ENCODE measurements at regions not wholly inside any gene's neighbourhood (a gene's known extent, or its start where the extent isn't known, plus 50 kb on each side); places are given as distances from the start of the nearest gene placed in this dataset.

GRCh38 chr1:190858140-190858539 lies 380.5 kb upstream of the BRINP3 start:
- TF ChIP-seq, protein P1, sequence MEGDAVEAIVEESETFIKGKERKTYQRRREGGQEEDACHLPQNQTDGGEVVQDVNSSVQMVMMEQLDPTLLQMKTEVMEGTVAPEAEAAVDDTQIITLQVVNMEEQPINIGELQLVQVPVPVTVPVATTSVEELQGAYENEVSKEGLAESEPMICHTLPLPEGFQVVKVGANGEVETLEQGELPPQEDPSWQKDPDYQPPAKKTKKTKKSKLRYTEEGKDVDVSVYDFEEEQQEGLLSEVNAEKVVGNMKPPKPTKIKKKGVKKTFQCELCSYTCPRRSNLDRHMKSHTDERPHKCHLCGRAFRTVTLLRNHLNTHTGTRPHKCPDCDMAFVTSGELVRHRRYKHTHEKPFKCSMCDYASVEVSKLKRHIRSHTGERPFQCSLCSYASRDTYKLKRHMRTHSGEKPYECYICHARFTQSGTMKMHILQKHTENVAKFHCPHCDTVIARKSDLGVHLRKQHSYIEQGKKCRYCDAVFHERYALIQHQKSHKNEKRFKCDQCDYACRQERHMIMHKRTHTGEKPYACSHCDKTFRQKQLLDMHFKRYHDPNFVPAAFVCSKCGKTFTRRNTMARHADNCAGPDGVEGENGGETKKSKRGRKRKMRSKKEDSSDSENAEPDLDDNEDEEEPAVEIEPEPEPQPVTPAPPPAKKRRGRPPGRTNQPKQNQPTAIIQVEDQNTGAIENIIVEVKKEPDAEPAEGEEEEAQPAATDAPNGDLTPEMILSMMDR (IDR thresholded peaks at IDR 0.05; ENCODE audit: poor library complexity), result no peak
- TF ChIP-seq EZH2 (IDR thresholded peaks at IDR 0.05; ENCODE audit: borderline replicate concordance), result no peak
- no peak for TF ChIP-seq EZH2phosphoT487 (IDR thresholded peaks at IDR 0.05; ENCODE audit: low read depth, severe bottlenecking, unreplicated experiment)
- no peaks in the 10 kb centered on the region for H3K79me2 ChIP-seq
- WGBS (ENCODE audit: low lambda C conversion rate, missing lambda C conversion rate), result 91% methylated on average over 2 of the region's 2 CpGs

GRCh38 chr1:190864013-190864641 lies 386.5 kb upstream of the BRINP3 start:
- Histone ChIP-seq H4K20me1 (ENCODE audit: insufficient read depth, poor library complexity, severe bottlenecking) (no peaks in the 10 kb centered on the region), H3K4me1 (ENCODE audit: insufficient read depth) (no peaks in the 10 kb centered on the region), H3K36me3 (replicated peaks; ENCODE audit: insufficient read depth, low read depth) (no peaks in the 10 kb centered on the region), H3K27me3 (no peaks in the 10 kb centered on the region), H3K79me2 (no peaks in the 10 kb centered on the region), H3K4me2 (no peak overlapping the region), H3K9me3 (ENCODE audit: low read depth) (no peaks in the 10 kb centered on the region), H3K9me2 (replicated peaks; ENCODE audit: insufficient read depth) (no peaks in the 10 kb centered on the region), H3K27ac (no peak overlapping the region), H2AFZ (no peak overlapping the region), H3K4me3 (no peak overlapping the region)
- no peak for DNase-seq (ENCODE audit: low spot score)
- 79% methylated on average over 3 of the region's 3 CpGs for WGBS (ENCODE audit: low lambda C conversion rate, missing lambda C conversion rate)
- no peak for TF ChIP-seq EZH2 (IDR thresholded peaks at IDR 0.05; ENCODE audit: borderline replicate concordance)
- no peak for TF ChIP-seq EZH2phosphoT487 (IDR thresholded peaks at IDR 0.05; ENCODE audit: low read depth, severe bottlenecking, unreplicated experiment)
- TF ChIP-seq, protein P1 (IDR thresholded peaks at IDR 0.05; ENCODE audit: poor library complexity), result no peak

More at GRCh38 chr1:190858140-190858539, 380.5 kb upstream of the BRINP3 start:
- no peaks in the 10 kb centered on the region for H3K4me1 ChIP-seq (ENCODE audit: insufficient read depth)
- no peaks in the 10 kb centered on the region for H4K20me1 ChIP-seq (ENCODE audit: insufficient read depth, poor library complexity, severe bottlenecking)
- no peak overlapping the region for H2AFZ ChIP-seq
- H3K27me3 ChIP-seq, result no peaks in the 10 kb centered on the region
- no peak overlapping the region for H3K27ac ChIP-seq
- H3K9me2 ChIP-seq (replicated peaks; ENCODE audit: insufficient read depth), result no peaks in the 10 kb centered on the region
- H3K4me2 ChIP-seq, result no peak overlapping the region
- H3K36me3 ChIP-seq (replicated peaks; ENCODE audit: insufficient read depth, low read depth), result no peaks in the 10 kb centered on the region
- no peak overlapping the region for H3K4me3 ChIP-seq
- no peak for DNase-seq (ENCODE audit: low spot score)
- H3K9me3 ChIP-seq (ENCODE audit: low read depth), result no peaks in the 10 kb centered on the region

DNA sequence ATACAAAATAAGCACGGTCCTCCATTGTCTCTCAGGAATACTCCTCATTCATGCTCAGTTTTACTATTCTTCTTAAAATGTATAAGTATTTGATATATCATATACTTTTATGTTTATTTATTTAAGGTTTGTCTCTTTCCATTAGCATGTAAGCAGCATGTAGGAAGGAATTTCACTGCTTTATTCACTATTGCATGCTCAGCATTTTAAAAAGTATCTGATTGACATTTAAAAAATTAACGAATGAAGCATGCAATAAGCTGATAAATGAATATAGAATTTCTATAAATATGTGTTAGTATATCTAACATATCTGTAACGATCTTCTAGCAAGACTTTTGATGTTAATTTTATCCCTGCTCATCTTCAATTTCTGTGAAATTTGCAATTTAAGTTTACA lies 402.7 kb upstream of the BRINP3 start:
- no peak overlapping the region for H2AFZ ChIP-seq
- 70% methylated on average over 3 of the region's 3 CpGs for WGBS (ENCODE audit: low lambda C conversion rate, missing lambda C conversion rate)
- no peak overlapping the region for H3K4me3 ChIP-seq
- H3K4me1 ChIP-seq (ENCODE audit: insufficient read depth), result no peaks in the 10 kb centered on the region
- no peaks in the 10 kb centered on the region for H3K36me3 ChIP-seq (replicated peaks; ENCODE audit: insufficient read depth, low read depth)
- TF ChIP-seq EZH2 (IDR thresholded peaks at IDR 0.05; ENCODE audit: borderline replicate concordance) (no peak), EZH2phosphoT487 (IDR thresholded peaks at IDR 0.05; ENCODE audit: low read depth, severe bottlenecking, unreplicated experiment) (no peak)
- TF ChIP-seq, protein P1 (IDR thresholded peaks at IDR 0.05; ENCODE audit: poor library complexity), result no peak
- no peak for DNase-seq (ENCODE audit: low spot score)
- no peaks in the 10 kb centered on the region for H3K9me2 ChIP-seq (replicated peaks; ENCODE audit: insufficient read depth)
- no peaks in the 10 kb centered on the region for H3K79me2 ChIP-seq
- H3K9me3 ChIP-seq (ENCODE audit: low read depth), result no peaks in the 10 kb centered on the region
- H3K27ac ChIP-seq, result no peak overlapping the region
- no peaks in the 10 kb centered on the region for H3K27me3 ChIP-seq
- H3K4me2 ChIP-seq, result no peak overlapping the region
- H4K20me1 ChIP-seq (ENCODE audit: insufficient read depth, poor library complexity, severe bottlenecking), result no peaks in the 10 kb centered on the region
